Panc1 (cell line): ENCODE measurements at regions not wholly inside any gene's neighbourhood (a gene's known extent, or its start where the extent isn't known, plus 50 kb on each side); places are given as distances from the start of the nearest gene placed in this dataset.
"Not testable (repeated sequence)": the region's sequence is repeated elsewhere in the genome, so short reads cannot be mapped to it uniquely, and the experiment has no call there.

Experiments
- ATAC-seq: fragments of 200-7000 bp; cut with Tn5 transposase; 2 replicates; pipeline ENCODE4 v1.9.1; 2020; ENCODE audit warnings: mild to moderate bottlenecking, moderate library complexity
- BruUV-seq: library from RNA; stranded (reverse); fragments of 400-500 nt; replicated peaks from 2 replicates; lab custom pipeline; 2021; lab: Mats Ljungman, UMichigan
- CTCF ChIA-PET: fragments of 300-600 bp; sonication (Branson Sonifier 250); formaldehyde crosslinking; loops from one replicate; lab custom pipeline; 2022; ENCODE audit warnings: antibody characterized with exemption; lab: Charles Lee
- POLR2A ChIA-PET: fragments of 300-600 bp; sonication (Branson Sonifier 250); formaldehyde crosslinking; loops from one replicate; lab custom pipeline; 2022; ENCODE audit warnings: antibody characterized with exemption; lab: Charles Lee
- DNase-seq: peaks from one replicate; pipeline ENCODE4 v3.0.0-alpha.2; 2010; ENCODE audit warnings: low read depth, low spot score
- H3K27ac ChIP-seq: 2 replicates; pipeline ENCODE4 v1.5.1; 2011; ENCODE audit warnings: mild to moderate bottlenecking, low read length, inconsistent platforms
- H3K27me3 ChIP-seq: fragments of 200-500 bp; sonication (Bioruptor generic); 2 replicates; pipeline ENCODE4 v1.6.0; 2014; ENCODE audit warnings: low read length, inconsistent platforms; ENCODE audit not compliant: control insufficient read depth, insufficient read depth
- H3K36me3 ChIP-seq: fragments of 200-500 bp; sonication (Bioruptor generic); 2 replicates; pipeline ENCODE4 v1.5.1; 2014; ENCODE audit warnings: inconsistent platforms, mild to moderate bottlenecking, low read length, moderate library complexity; ENCODE audit not compliant: control insufficient read depth, insufficient read depth
- H3K4me1 ChIP-seq: 2 replicates; pipeline ENCODE4 v1.5.1; 2011; ENCODE audit warnings: inconsistent platforms, mild to moderate bottlenecking, low read length, moderate library complexity; ENCODE audit not compliant: control insufficient read depth, insufficient read depth
- H3K4me3 ChIP-seq, 2 experiments: 2 replicates each; pipeline ENCODE4 v1.5.1; 2011 to 2012; ENCODE audit warnings: low read depth in 2 of 2, low read length in 2 of 2, mild to moderate bottlenecking in 2 of 2, inconsistent platforms in 1 of 2, moderate library complexity in 1 of 2
- H3K9me3 ChIP-seq: fragments of 200-500 bp; sonication (Bioruptor generic); 2 replicates; pipeline ENCODE4 v1.5.1; 2014; ENCODE audit warnings: low read depth, mild to moderate bottlenecking, inconsistent platforms, low read length, moderate library complexity; ENCODE audit not compliant: control insufficient read depth, insufficient read depth
- CTCF ChIP-seq: fragments of 450-650 bp; IDR thresholded peaks from 2 replicates; pipeline ENCODE4 v1.5.1; 2017; ENCODE audit warnings: mild to moderate bottlenecking
- POLR2AphosphoS5 ChIP-seq: IDR thresholded peaks from 2 replicates; pipeline ENCODE4 v1.6.1; 2012; ENCODE audit warnings: mild to moderate bottlenecking, low read depth, low read length, moderate library complexity
- SIN3A ChIP-seq: IDR thresholded peaks from 2 replicates; pipeline ENCODE4 v1.6.1; 2012; ENCODE audit warnings: low read depth, mild to moderate bottlenecking, low read length, moderate library complexity, borderline replicate concordance; ENCODE audit not compliant: insufficient read depth
- TCF7L2 ChIP-seq: IDR thresholded peaks from 2 replicates; pipeline ENCODE4 v1.6.1; 2011; ENCODE audit warnings: mild to moderate bottlenecking, low read depth, low read length, inconsistent platforms
- in situ Hi-C: cut with HindIII; loops from 2 replicates; pipeline ENCODE4 v1.10.0; 2016; ENCODE audit warnings: low sequenced_read_pairs, low pct_unique_long_range_greater_than_20kb
- intact Hi-C: fragments of 100-400 bp; cut with micrococcal nuclease; formaldehyde crosslinking; loops from one replicate; pipeline ENCODE4 v1.10.0; 2022; ENCODE audit not compliant: unreplicated experiment
- TF ChIP-seq, protein P1 (sequence below), 2 experiments: IDR thresholded peaks; 2 replicates each; pipeline ENCODE4 v1.6.1; 2011 to 2012; ENCODE audit warnings: low read depth in 2 of 2, control low read depth in 1 of 2, low read length in 1 of 2, mild to moderate bottlenecking in 1 of 2, moderate library complexity in 1 of 2; ENCODE audit not compliant: insufficient read depth in 1 of 2

- ChIA-PET POLR2A (no interaction called here), CTCF (no interaction called here)
- no TSS peak for BruUV-seq
- in situ Hi-C loops (no loop called here), intact Hi-C loops (no loop called here)
- Histone ChIP-seq H3K4me1 (no peaks in the 10 kb centered on the region), H3K36me3 (no peaks in the 10 kb centered on the region), H3K27me3 (no peaks in the 10 kb centered on the region), H3K27ac (no peak overlapping the region), H3K9me3 (no peaks in the 10 kb centered on the region), H3K4me3 (no peak overlapping the region)
- no peak for ATAC-seq
- no peak for DNase-seq
- no peak for TF ChIP-seq CTCF
- TF ChIP-seq, protein P1, sequence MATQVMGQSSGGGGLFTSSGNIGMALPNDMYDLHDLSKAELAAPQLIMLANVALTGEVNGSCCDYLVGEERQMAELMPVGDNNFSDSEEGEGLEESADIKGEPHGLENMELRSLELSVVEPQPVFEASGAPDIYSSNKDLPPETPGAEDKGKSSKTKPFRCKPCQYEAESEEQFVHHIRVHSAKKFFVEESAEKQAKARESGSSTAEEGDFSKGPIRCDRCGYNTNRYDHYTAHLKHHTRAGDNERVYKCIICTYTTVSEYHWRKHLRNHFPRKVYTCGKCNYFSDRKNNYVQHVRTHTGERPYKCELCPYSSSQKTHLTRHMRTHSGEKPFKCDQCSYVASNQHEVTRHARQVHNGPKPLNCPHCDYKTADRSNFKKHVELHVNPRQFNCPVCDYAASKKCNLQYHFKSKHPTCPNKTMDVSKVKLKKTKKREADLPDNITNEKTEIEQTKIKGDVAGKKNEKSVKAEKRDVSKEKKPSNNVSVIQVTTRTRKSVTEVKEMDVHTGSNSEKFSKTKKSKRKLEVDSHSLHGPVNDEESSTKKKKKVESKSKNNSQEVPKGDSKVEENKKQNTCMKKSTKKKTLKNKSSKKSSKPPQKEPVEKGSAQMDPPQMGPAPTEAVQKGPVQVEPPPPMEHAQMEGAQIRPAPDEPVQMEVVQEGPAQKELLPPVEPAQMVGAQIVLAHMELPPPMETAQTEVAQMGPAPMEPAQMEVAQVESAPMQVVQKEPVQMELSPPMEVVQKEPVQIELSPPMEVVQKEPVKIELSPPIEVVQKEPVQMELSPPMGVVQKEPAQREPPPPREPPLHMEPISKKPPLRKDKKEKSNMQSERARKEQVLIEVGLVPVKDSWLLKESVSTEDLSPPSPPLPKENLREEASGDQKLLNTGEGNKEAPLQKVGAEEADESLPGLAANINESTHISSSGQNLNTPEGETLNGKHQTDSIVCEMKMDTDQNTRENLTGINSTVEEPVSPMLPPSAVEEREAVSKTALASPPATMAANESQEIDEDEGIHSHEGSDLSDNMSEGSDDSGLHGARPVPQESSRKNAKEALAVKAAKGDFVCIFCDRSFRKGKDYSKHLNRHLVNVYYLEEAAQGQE (IDR thresholded peaks at IDR 0.05; ENCODE audit: insufficient read depth in 1 of 2, low read depth in 2 of 2, low read length in 1 of 2), result no peak
- no peak for TF ChIP-seq POLR2AphosphoS5
- no peak for TF ChIP-seq TCF7L2
- no peak for TF ChIP-seq SIN3A
Observed at GRCh38 chr13:31395090-31395489, 195.3 kb downstream of the B3GLCT start.

GRCh38 chr13:31399690-31400089 is 199.9 kb downstream of the B3GLCT start:
- H3K4me3 ChIP-seq, result no peak overlapping the region
- no peaks in the 10 kb centered on the region for H3K4me1 ChIP-seq
- no TSS peak for BruUV-seq
- no peak overlapping the region for H3K27ac ChIP-seq
- no peak for TF ChIP-seq CTCF
- TF ChIP-seq, protein P1 (IDR thresholded peaks at IDR 0.05; ENCODE audit: insufficient read depth in 1 of 2, low read depth in 2 of 2, low read length in 1 of 2), result no peak
- in situ Hi-C loops, result no loop called here
- no peaks in the 10 kb centered on the region for H3K27me3 ChIP-seq
- ATAC-seq (no peak), DNase-seq (no peak)
- intact Hi-C loops, result loop anchor here (10.0 kb wide), 1 partner anchor 45 kb away; no protein-coding TSS in a partner anchor
- no peaks in the 10 kb centered on the region for H3K9me3 ChIP-seq
- POLR2A ChIA-PET, result no interaction called here
- H3K36me3 ChIP-seq, result no peaks in the 10 kb centered on the region
- CTCF ChIA-PET, result no interaction called here

DNA sequence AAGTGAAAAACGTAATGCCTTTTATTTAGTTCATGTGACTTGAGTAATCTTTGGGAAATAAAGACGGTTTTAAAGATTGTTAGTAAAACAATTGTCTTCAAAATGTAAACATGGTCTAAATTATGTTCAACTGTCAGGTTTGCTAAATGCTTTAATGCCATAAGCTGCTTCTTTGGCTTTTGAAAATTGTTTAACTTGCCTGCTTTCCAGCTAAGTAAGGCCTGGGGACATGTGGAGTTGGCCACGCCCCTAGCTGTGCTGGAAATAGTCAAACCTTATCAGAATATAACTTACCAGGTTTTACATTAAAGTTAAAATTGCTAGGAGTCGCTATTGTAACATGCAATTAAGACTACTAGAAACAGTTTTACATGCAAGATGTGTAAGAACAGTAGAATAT is 203.9 kb downstream of the B3GLCT start:
- CTCF ChIA-PET, result not testable (repeated sequence)

More for the DNA sequence above, 203.9 kb downstream of the B3GLCT start:
- ATAC-seq, H3K4me1 ChIP-seq, H3K27me3 ChIP-seq, H3K36me3 ChIP-seq, H3K9me3 ChIP-seq, H3K27ac ChIP-seq, DNase-seq, in situ Hi-C loops, BruUV-seq, H3K4me3 ChIP-seq, POLR2A ChIA-PET: not testable (repeated sequence)
- intact Hi-C loops, result loop anchor here (10.0 kb wide), 1 partner anchor 49 kb away; no protein-coding TSS in a partner anchor
